HEK293T (cell line): ENCODE measurements at regions not wholly inside any gene's neighbourhood (a gene's known extent, or its start where the extent isn't known, plus 50 kb on each side); places are given as distances from the start of the nearest gene placed in this dataset.

Experiments used
- CTCF ChIA-PET: fragments of 350-600 bp; formaldehyde crosslinking; extraction: SDS; loops from one replicate; lab custom pipeline; 2021; ENCODE audit warnings: antibody characterized with exemption, inconsistent platforms; lab: Yijun Ruan, JAX
- POLR2A ChIA-PET: fragments of 350-600 bp; formaldehyde crosslinking; extraction: SDS; loops from one replicate; lab custom pipeline; 2020; ENCODE audit warnings: antibody characterized with exemption, inconsistent platforms; lab: Yijun Ruan, JAX
- DNase-seq: peaks from one replicate; pipeline ENCODE4 v3.0.0; 2012; ENCODE audit warnings: mixed read lengths; ENCODE audit errors: extremely low spot score
- ARNT ChIP-seq: fragments of 450-650 bp; IDR thresholded peaks from 2 replicates; pipeline ENCODE4 v1.6.1; 2017; ENCODE audit warnings: mild to moderate bottlenecking
- BHLHE40 ChIP-seq: fragments of 450-650 bp; IDR thresholded peaks from 2 replicates; pipeline ENCODE4 v1.6.1; 2016; ENCODE audit warnings: mild to moderate bottlenecking, moderate library complexity, borderline replicate concordance
- CTBP1 ChIP-seq: fragments of 450-650 bp; IDR thresholded peaks from 2 replicates; pipeline ENCODE4 v1.6.1; 2016; ENCODE audit warnings: borderline replicate concordance
- ELF4 ChIP-seq: fragments of 450-650 bp; IDR thresholded peaks from 2 replicates; pipeline ENCODE4 v1.6.1; 2017; ENCODE audit warnings: antibody characterized with exemption
- FOXA1 ChIP-seq: fragments of 450-650 bp; IDR thresholded peaks from 2 replicates; pipeline ENCODE4 v1.6.1; 2016; ENCODE audit warnings: mild to moderate bottlenecking
- FOXK2 ChIP-seq: fragments of 450-650 bp; IDR thresholded peaks from 2 replicates; pipeline ENCODE4 v1.6.1; 2016; ENCODE audit warnings: mild to moderate bottlenecking
- FOXM1 ChIP-seq: fragments of 450-650 bp; IDR thresholded peaks from 2 replicates; pipeline ENCODE4 v1.6.1; 2017; ENCODE audit warnings: mild to moderate bottlenecking, borderline replicate concordance
- HDGF ChIP-seq: fragments of 450-650 bp; IDR thresholded peaks from 2 replicates; pipeline ENCODE4 v1.6.1; 2017; ENCODE audit warnings: antibody characterized with exemption, borderline replicate concordance
- L3MBTL2 ChIP-seq: fragments of 450-650 bp; conservative IDR thresholded peaks from 2 replicates; pipeline ENCODE4 v1.6.1; 2016; ENCODE audit warnings: mild to moderate bottlenecking
- LEF1 ChIP-seq: fragments of 450-650 bp; IDR thresholded peaks from 2 replicates; pipeline ENCODE4 v1.6.1; 2017; ENCODE audit warnings: mild to moderate bottlenecking, borderline replicate concordance
- NFRKB ChIP-seq: fragments of 450-650 bp; IDR thresholded peaks from 2 replicates; pipeline ENCODE4 v1.6.1; 2016; ENCODE audit warnings: mild to moderate bottlenecking, moderate library complexity
- SP1 ChIP-seq: fragments of 450-650 bp; IDR thresholded peaks from 2 replicates; pipeline ENCODE4 v1.6.1; 2017
- SUZ12 ChIP-seq: fragments of 450-650 bp; IDR thresholded peaks from 2 replicates; pipeline ENCODE4 v1.6.1; 2016; ENCODE audit warnings: mild to moderate bottlenecking
- TARDBP ChIP-seq: fragments of 450-650 bp; IDR thresholded peaks from 2 replicates; pipeline ENCODE4 v1.6.1; 2016
- ZNF384 ChIP-seq: fragments of 450-650 bp; IDR thresholded peaks from 2 replicates; pipeline ENCODE4 v1.6.1; 2016
- TF ChIP-seq, protein P1 (sequence below): fragments of 450-650 bp; IDR thresholded peaks from 2 replicates; pipeline ENCODE4 v1.6.1; 2016

DNA sequence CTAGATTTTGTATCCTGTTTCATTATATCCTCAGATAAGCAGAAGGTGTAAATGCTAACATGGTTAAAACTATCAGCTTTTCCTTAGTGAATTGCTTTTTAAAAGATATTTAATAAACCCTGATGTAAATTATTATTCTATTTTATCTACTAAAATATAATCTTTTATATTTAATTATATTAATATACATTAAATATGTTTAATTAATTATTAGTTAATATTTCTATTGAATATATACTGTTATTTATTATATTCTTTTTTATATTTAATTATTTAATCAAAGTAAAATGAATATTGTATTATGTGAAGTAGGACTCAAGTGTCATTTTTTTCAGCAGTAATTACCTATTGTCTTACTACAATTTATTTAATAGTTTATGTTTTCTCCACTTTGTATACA, 179.7 kb upstream of the ADGRL4 start:
- ChIA-PET POLR2A (no interaction called here), CTCF (no interaction called here)

DNA sequence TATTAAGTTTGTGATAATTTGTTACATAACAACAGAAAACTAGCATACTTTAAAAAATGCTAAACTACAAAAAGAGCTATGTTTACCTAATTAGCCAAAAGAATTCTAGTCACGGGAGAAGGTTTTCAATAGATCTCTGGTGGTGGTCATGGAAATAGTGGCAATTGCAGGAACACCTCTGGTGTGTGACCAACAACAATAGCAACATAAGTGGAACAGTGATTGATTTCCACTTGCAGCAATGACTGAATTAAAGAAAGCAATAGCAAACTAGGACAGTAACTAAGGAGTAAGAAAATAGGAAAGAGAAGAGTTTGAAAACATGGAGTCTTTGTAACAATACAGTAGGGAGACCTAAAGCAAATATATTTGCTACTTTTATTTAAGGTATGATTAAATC, 171.3 kb upstream of the ADGRL4 start:
- TF ChIP-seq CTBP1 (no peak), NFRKB (no peak), SP1 (no peak), TARDBP (no peak), FOXA1 (no peak), L3MBTL2 (no peak), ZNF384 (no peak), LEF1 (no peak), FOXM1 (no peak), HDGF (no peak), ARNT (no peak), BHLHE40 (no peak), ELF4 (no peak)
- TF ChIP-seq, protein P1, sequence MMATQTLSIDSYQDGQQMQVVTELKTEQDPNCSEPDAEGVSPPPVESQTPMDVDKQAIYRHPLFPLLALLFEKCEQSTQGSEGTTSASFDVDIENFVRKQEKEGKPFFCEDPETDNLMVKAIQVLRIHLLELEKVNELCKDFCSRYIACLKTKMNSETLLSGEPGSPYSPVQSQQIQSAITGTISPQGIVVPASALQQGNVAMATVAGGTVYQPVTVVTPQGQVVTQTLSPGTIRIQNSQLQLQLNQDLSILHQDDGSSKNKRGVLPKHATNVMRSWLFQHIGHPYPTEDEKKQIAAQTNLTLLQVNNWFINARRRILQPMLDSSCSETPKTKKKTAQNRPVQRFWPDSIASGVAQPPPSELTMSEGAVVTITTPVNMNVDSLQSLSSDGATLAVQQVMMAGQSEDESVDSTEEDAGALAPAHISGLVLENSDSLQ = no peak
- ChIA-PET POLR2A (no interaction called here), CTCF (no interaction called here)
- no peak for DNase-seq

More for the DNA sequence above, 179.7 kb upstream of the ADGRL4 start:
- DNase-seq = no peak
- TF ChIP-seq HDGF (no peak), TARDBP (no peak), ARNT (no peak), CTBP1 (no peak), SP1 (no peak), NFRKB (no peak), FOXK2 (no peak), FOXM1 (no peak), BHLHE40 (no peak), L3MBTL2 (no peak), FOXA1 (no peak), LEF1 (no peak), SUZ12 (no peak), ZNF384 (no peak)
- TF ChIP-seq, protein P1 = no peak

DNA sequence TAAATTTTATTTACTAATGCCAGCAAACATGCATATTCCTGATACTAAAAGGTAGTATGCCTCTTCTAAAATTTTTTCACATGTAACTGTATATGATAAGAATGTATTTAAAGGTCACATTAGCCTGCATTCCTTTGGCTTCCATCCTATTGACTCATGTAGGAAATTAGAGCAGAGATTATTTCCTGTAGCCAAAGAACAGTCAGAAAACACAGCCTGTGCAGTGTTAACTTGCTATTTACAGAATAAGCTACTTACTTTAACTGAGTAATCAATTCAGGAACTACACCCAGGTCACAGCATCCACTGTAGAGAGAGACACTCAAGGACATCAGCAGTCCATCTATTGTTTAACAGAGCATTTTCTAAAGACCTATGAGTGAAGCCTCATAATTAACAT, 154.5 kb upstream of the ADGRL4 start:
- no peak for TF ChIP-seq BHLHE40
- TF ChIP-seq ELF4 = no peak
- TF ChIP-seq, protein P1 = no peak
- no peak for TF ChIP-seq ARNT
- no peak for TF ChIP-seq TARDBP
- TF ChIP-seq NFRKB = no peak
- TF ChIP-seq L3MBTL2 = no peak
- no peak for TF ChIP-seq CTBP1
- TF ChIP-seq SP1 = no peak
- TF ChIP-seq LEF1 = no peak
- no peak for TF ChIP-seq ZNF384
- no peak for TF ChIP-seq FOXM1
- TF ChIP-seq HDGF = no peak
- no peak for TF ChIP-seq FOXA1
- CTCF ChIA-PET = no interaction called here
- POLR2A ChIA-PET = no interaction called here
- DNase-seq = no peak

DNA sequence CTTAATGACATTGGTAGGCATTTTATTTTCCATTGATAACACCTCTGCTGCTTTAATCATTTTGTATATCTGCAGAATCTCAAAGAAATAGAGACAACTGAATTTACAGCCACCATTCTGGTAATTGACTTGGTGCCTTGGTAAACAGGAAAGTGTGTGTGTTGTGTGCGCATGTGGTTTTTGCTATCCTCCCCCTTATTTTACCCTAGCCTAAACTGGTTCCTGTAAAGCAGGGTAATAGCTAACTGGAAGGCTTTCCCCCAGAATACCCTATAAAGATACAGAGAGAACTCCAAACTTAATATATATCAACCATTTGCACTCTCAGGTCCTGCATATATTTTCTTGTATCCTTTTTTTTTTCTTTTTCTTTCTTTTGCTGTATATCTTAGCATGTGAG, 149.5 kb upstream of the ADGRL4 start:
- ChIA-PET POLR2A (no interaction called here), CTCF (no interaction called here)
- no peak for TF ChIP-seq TARDBP
- TF ChIP-seq NFRKB = no peak
- TF ChIP-seq BHLHE40 = no peak
- TF ChIP-seq FOXA1 = no peak
- no peak for TF ChIP-seq ARNT
- TF ChIP-seq FOXK2 = no peak
- no peak for TF ChIP-seq L3MBTL2
- no peak for TF ChIP-seq ZNF384
- no peak for TF ChIP-seq FOXM1
- TF ChIP-seq LEF1 = no peak
- no peak for TF ChIP-seq SP1
- TF ChIP-seq, protein P1 = no peak
- no peak for TF ChIP-seq HDGF
- TF ChIP-seq SUZ12 = no peak
- DNase-seq = no peak

DNA sequence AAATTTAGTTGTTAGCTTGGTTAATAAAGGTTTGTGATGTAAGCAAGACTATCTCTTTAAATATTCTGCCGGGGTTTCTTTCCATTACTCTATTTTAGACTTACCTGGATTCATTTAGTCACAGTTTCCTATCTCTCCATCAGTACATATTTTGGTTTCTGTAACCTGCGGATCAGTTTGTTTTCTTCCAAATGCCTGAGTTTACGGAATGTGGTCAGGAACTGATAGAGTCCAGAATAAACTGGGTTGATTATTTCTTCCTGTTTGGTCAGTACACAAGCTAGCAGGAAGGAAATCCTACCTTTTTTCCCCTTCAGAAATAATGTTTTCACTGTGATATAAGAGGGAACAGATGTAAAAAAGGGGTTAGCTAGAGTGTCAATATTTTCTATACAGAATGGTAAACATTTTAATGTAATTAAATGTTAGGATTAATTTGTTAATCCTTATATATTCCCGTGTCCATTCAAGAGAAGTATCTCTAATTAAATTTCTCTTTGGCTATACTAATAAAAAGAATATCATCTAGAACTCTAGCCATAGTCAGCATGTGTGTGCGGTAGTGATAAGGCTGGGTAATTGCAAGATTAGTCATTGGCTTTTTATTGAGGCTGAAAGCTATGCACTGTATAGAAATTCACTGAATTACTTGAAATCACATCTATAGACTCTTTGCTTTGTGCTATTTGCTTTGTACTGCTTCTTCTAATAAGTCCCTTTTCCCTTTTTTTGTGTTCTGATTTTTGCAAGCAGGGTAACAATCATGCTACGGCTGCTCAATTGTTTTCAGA, 144.7 kb upstream of the ADGRL4 start:
- TF ChIP-seq NFRKB = no peak
- TF ChIP-seq SP1 = no peak
- no peak for TF ChIP-seq L3MBTL2
- TF ChIP-seq FOXK2 = no peak
- no peak for TF ChIP-seq TARDBP
- TF ChIP-seq, protein P1 = no peak
- no peak for TF ChIP-seq CTBP1
- TF ChIP-seq FOXA1 = no peak
- no peak for TF ChIP-seq FOXM1
- TF ChIP-seq ZNF384 = no peak
- TF ChIP-seq BHLHE40 = no peak
- TF ChIP-seq ARNT = no peak
- TF ChIP-seq SUZ12 = no peak
- TF ChIP-seq ELF4 = no peak
- TF ChIP-seq LEF1 = no peak
- CTCF ChIA-PET = no interaction called here
- POLR2A ChIA-PET = no interaction called here
- no peak for DNase-seq
